Mesothelial cell of epicardium (in vitro differentiated cells): ENCODE measurements at regions not wholly inside any gene's neighbourhood (a gene's known extent, or its start where the extent isn't known, plus 50 kb on each side); places are given as distances from the start of the nearest gene placed in this dataset.

ENCODE experiments used
- DNase-seq, 2 experiments: peaks; one replicate each; pipeline ENCODE4 v3.0.0; 2021; ENCODE audit warnings: low spot score in 2 of 2; ENCODE audit not compliant: unreplicated experiment in 2 of 2
- H3K27ac Mint-ChIP-seq: 2 replicates; pipeline ENCODE4 v1.8.0; 2021; ENCODE audit warnings: mixed read lengths
- H3K27me3 Mint-ChIP-seq: 2 replicates; pipeline ENCODE4 v1.8.0; 2021; ENCODE audit warnings: low read depth, mixed read lengths
- H3K36me3 Mint-ChIP-seq: 2 replicates; pipeline ENCODE4 v1.8.0; 2021; ENCODE audit warnings: mixed read lengths
- H3K4me1 Mint-ChIP-seq: 2 replicates; pipeline ENCODE4 v1.8.0; 2021; ENCODE audit warnings: mixed read lengths
- H3K4me3 Mint-ChIP-seq: 2 replicates; pipeline ENCODE4 v1.8.0; 2021; ENCODE audit warnings: mild to moderate bottlenecking, moderate library complexity, mixed read lengths
- H3K9me3 Mint-ChIP-seq: 2 replicates; pipeline ENCODE4 v1.8.0; 2021; ENCODE audit warnings: mixed read lengths
- CTCF ChIP-seq: fragments of 200-600 bp; sonication (generic); IDR thresholded peaks from one replicate; pipeline ENCODE4 v1.5.0; 2021; ENCODE audit warnings: antibody characterized with exemption; ENCODE audit not compliant: unreplicated experiment

- Mint-ChIP-seq H3K27ac (no peak overlapping the region), H3K9me3 (no peaks in the 10 kb centered on the region), H3K36me3 (peaks cover 10% of the 10 kb centered on the region), H3K4me1 (peaks cover 10% of the 10 kb centered on the region), H3K27me3 (no peaks in the 10 kb centered on the region), H3K4me3 (no peak overlapping the region)
- no peak for DNase-seq
- no peak for TF ChIP-seq CTCF
Observed at GRCh38 chr17:63370696-63371095, 75.4 kb downstream of the CYB561 start.

GRCh38 chr17:63376949-63377348, 69.2 kb downstream of the CYB561 start:
- H3K27me3 Mint-ChIP-seq, result no peaks in the 10 kb centered on the region
- H3K4me3 Mint-ChIP-seq, result no peak overlapping the region
- H3K9me3 Mint-ChIP-seq, result peaks cover 9% of the 10 kb centered on the region
- no peak for DNase-seq
- no peak for TF ChIP-seq CTCF
- H3K36me3 Mint-ChIP-seq, result peaks cover 33% of the 10 kb centered on the region
- no peak overlapping the region for H3K27ac Mint-ChIP-seq
- peaks cover 4% of the 10 kb centered on the region for H3K4me1 Mint-ChIP-seq

- Mint-ChIP-seq H3K9me3 (peaks cover 9% of the 10 kb centered on the region), H3K4me1 (peaks cover 10% of the 10 kb centered on the region), H3K36me3 (peaks cover 37% of the 10 kb centered on the region), H3K4me3 (no peak overlapping the region), H3K27ac (no peak overlapping the region), H3K27me3 (no peaks in the 10 kb centered on the region)
- DNase-seq, result no peak
- no peak for TF ChIP-seq CTCF
Observed at GRCh38 chr17:63378411-63379375, 67.4 kb downstream of the CYB561 start.

- peaks cover 37% of the 10 kb centered on the region for H3K36me3 Mint-ChIP-seq
- no peak for TF ChIP-seq CTCF
- no peak for DNase-seq
- H3K9me3 Mint-ChIP-seq, result peaks cover 9% of the 10 kb centered on the region
- no peak overlapping the region for H3K4me3 Mint-ChIP-seq
- no peak overlapping the region for H3K27ac Mint-ChIP-seq
- no peaks in the 10 kb centered on the region for H3K27me3 Mint-ChIP-seq
- peaks cover 10% of the 10 kb centered on the region for H3K4me1 Mint-ChIP-seq
Observed at GRCh38 chr17:63379636-63380035, 66.5 kb downstream of the CYB561 start.

- peaks cover 9% of the 10 kb centered on the region for H3K9me3 Mint-ChIP-seq
- H3K27me3 Mint-ChIP-seq, result no peaks in the 10 kb centered on the region
- peaks cover 10% of the 10 kb centered on the region for H3K4me1 Mint-ChIP-seq
- DNase-seq, result no peak
- H3K27ac Mint-ChIP-seq, result no peak overlapping the region
- TF ChIP-seq CTCF, result no peak
- H3K4me3 Mint-ChIP-seq, result no peak overlapping the region
- H3K36me3 Mint-ChIP-seq, result peaks cover 34% of the 10 kb centered on the region
Observed at GRCh38 chr17:63381101-63381729, 64.9 kb downstream of the CYB561 start.
